Chondrocyte (in vitro differentiated cells): ENCODE measurements at regions not wholly inside any gene's neighbourhood (a gene's known extent, or its start where the extent isn't known, plus 50 kb on each side); places are given as distances from the start of the nearest gene placed in this dataset.

Experiments used
- DNase-seq: peaks from one replicate; pipeline ENCODE4 v3.0.0; 2021; ENCODE audit warnings: mixed read lengths, low spot score
- H3K27ac Mint-ChIP-seq: one replicate; pipeline ENCODE4 v1.8.0; 2021; ENCODE audit warnings: mild to moderate bottlenecking, moderate library complexity, mixed read lengths; ENCODE audit not compliant: unreplicated experiment
- H3K27me3 Mint-ChIP-seq: 2 replicates; pipeline ENCODE4 v1.8.0; 2021; ENCODE audit warnings: low read depth, mixed read lengths
- H3K36me3 Mint-ChIP-seq: 2 replicates; pipeline ENCODE4 v1.8.0; 2021; ENCODE audit warnings: low read depth, mixed read lengths
- H3K4me1 Mint-ChIP-seq: 2 replicates; pipeline ENCODE4 v1.8.0; 2021; ENCODE audit warnings: low read depth, mild to moderate bottlenecking, mixed read lengths
- H3K4me3 Mint-ChIP-seq: one replicate; pipeline ENCODE4 v1.8.0; 2021; ENCODE audit warnings: mild to moderate bottlenecking, moderate library complexity, mixed read lengths; ENCODE audit not compliant: unreplicated experiment
- H3K9me3 Mint-ChIP-seq: 2 replicates; pipeline ENCODE4 v1.8.0; 2021; ENCODE audit warnings: low read depth, mixed read lengths
- TF ChIP-seq, protein P1 (sequence below): fragments of 200-600 bp; sonication (generic); IDR thresholded peaks from 2 replicates; pipeline ENCODE4 v1.5.0; 2021; ENCODE audit warnings: antibody characterized with exemption, mild to moderate bottlenecking, moderate library complexity

DNA sequence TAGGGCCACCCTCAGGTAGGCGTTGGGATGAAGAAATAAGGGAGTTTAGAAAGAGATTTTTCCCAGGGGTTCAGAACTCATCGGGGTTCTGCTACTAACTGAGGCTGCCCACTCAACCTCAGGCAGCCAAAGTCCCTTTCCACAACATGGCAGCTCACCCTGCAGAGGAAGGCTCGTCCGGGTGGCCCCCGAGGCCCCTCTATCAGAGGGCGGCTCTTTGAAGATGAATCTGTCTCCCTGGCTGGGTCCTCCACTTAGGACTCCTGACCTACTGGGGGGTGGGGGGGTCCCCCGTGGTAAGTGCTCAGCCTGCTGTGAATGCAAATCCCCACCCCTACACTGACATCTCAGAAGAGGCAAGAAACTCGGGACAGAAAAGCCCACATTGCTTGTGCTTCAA lies 182.9 kb downstream of the SOD2 start:
- Mint-ChIP-seq H3K4me3 (no peak overlapping the region), H3K4me1 (no peaks in the 10 kb centered on the region), H3K36me3 (no peaks in the 10 kb centered on the region), H3K9me3 (peaks cover under 1% of the 10 kb centered on the region), H3K27me3 (peaks cover 4% of the 10 kb centered on the region), H3K27ac (no peak overlapping the region)
- TF ChIP-seq, protein P1, sequence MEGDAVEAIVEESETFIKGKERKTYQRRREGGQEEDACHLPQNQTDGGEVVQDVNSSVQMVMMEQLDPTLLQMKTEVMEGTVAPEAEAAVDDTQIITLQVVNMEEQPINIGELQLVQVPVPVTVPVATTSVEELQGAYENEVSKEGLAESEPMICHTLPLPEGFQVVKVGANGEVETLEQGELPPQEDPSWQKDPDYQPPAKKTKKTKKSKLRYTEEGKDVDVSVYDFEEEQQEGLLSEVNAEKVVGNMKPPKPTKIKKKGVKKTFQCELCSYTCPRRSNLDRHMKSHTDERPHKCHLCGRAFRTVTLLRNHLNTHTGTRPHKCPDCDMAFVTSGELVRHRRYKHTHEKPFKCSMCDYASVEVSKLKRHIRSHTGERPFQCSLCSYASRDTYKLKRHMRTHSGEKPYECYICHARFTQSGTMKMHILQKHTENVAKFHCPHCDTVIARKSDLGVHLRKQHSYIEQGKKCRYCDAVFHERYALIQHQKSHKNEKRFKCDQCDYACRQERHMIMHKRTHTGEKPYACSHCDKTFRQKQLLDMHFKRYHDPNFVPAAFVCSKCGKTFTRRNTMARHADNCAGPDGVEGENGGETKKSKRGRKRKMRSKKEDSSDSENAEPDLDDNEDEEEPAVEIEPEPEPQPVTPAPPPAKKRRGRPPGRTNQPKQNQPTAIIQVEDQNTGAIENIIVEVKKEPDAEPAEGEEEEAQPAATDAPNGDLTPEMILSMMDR: no peak
- no peak for DNase-seq

DNA sequence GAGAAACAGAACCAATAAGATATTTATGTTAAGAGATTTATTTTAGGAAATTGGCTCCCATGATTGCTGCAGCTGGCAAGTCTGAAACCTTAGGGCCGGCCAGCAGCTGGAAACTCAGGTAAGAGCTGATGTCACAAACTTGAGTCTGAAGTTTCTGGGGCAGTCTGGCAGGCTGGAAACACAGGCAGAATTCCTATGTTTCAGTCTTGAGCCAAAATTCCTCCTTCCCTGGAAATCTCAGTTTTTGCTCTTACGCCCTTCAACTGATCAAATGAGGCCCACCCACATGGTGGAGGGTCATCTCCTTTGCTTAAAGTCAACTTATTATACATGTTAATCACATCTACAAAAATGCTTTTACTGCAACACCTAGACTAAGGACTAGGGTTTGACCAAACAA lies 184.1 kb downstream of the SOD2 start:
- Mint-ChIP-seq H3K36me3 (no peaks in the 10 kb centered on the region), H3K27me3 (peaks cover 4% of the 10 kb centered on the region), H3K4me1 (no peaks in the 10 kb centered on the region), H3K27ac (no peak overlapping the region), H3K4me3 (no peak overlapping the region), H3K9me3 (no peaks in the 10 kb centered on the region)
- TF ChIP-seq, protein P1: no peak
- no peak for DNase-seq

DNA sequence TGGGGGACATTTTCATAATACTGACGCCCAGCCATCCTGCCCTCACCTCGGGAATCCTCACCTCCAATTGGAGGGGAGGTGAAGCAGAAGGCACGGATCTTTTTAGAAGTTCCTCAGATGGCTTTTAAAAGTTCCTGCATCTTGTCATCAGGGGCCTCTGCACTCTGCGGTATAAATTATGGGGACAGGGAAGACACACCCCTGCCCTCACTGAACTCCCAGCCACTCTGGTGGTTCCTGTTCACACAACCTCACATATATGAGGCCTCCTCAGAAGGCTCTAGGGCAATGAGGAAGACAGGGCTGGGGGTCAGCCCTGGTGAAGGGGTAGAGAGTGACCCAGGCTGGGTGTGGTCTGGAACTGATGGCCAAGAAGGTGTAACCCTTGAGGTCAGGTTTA lies 187.0 kb downstream of the SOD2 start:
- TF ChIP-seq, protein P1: no peak
- Mint-ChIP-seq H3K4me3 (no peak overlapping the region), H3K9me3 (no peaks in the 10 kb centered on the region), H3K4me1 (no peaks in the 10 kb centered on the region), H3K36me3 (no peaks in the 10 kb centered on the region), H3K27me3 (peaks cover 2% of the 10 kb centered on the region), H3K27ac (no peak overlapping the region)
- DNase-seq: no peak

DNA sequence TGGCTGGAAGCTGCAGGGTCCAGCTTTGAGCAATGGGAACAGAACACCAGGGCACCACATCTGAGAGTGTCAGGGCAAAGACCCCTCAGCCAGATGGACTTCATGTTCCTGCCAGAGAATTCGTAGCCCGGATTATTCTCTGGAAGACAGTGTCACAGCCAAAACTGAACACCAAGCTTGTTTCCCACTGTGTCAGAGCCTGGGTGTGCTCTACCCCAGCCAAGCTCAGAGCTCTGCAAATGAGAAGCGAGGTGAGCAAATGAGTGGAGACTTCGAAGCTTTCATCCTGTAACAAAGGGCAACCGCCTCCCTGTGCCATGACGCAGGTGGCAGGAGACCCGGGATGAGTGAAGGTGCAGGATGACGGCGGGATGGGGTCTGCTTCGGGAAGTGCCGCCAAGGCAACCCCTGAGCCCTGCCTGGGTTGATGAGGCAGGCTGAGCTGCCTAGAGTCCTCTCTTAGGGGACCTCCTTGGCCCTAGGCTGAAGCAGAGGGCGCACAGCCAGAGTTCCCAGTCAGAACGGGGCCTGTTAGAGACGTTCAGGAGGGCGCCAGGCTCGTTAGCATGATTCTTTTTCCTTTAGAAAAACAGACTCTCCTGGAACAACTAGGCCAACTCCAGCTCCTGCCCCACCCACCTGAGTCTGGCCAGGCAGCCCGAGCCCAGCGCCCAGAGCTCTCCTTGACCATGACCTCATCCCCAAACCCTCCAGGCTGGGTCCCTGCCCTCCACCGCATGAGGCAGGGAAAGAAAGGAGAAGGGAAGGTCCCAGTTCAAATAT lies 187.7 kb downstream of the SOD2 start:
- no peak for DNase-seq
- TF ChIP-seq, protein P1: no peak
- no peaks in the 10 kb centered on the region for H3K9me3 Mint-ChIP-seq
- H3K36me3 Mint-ChIP-seq: no peaks in the 10 kb centered on the region
- no peaks in the 10 kb centered on the region for H3K4me1 Mint-ChIP-seq
- H3K27me3 Mint-ChIP-seq: no peaks in the 10 kb centered on the region
- no peak overlapping the region for H3K27ac Mint-ChIP-seq
- no peak overlapping the region for H3K4me3 Mint-ChIP-seq

DNA sequence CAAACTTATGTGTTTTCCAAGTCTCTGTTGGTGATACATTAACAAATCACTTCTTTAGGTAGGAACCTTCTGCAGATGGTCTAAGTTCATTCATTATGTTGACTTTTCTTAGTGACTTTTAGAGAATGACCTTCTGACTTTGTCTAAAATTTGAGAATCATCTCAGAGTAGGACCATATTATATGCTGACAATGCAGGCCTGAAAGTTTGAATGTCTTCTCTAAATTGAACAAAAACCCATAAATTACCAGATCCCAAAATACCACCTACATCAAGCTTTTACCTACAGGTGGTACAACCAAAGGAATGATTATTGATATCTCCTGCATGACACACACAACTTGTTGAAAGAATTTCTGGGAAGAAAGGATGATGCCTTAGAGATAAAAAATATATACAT lies 191.5 kb downstream of the SOD2 start:
- no peak overlapping the region for H3K27ac Mint-ChIP-seq
- H3K36me3 Mint-ChIP-seq: no peaks in the 10 kb centered on the region
- no peak for DNase-seq
- no peaks in the 10 kb centered on the region for H3K4me1 Mint-ChIP-seq
- no peaks in the 10 kb centered on the region for H3K27me3 Mint-ChIP-seq
- TF ChIP-seq, protein P1: no peak
- H3K4me3 Mint-ChIP-seq: no peak overlapping the region
- H3K9me3 Mint-ChIP-seq: peaks cover 23% of the 10 kb centered on the region
